Lung (tissue), 11 donors: ENCODE measurements at regions not wholly inside any gene's neighbourhood (a gene's known extent, or its start where the extent isn't known, plus 50 kb on each side); places are given as distances from the start of the nearest gene placed in this dataset.

ENCODE experiments used
- ATAC-seq: fragments of 200-7000 bp; cut with Tn5 transposase; one replicate; pipeline ENCODE4 v1.9.1; 2020; ENCODE audit warnings: moderate number of reproducible peaks; ENCODE audit not compliant: insufficient read depth, low FRiP score
- DNase-seq, 3 donors: peaks; one replicate each; pipeline ENCODE4 v3.0.0-alpha.2; 2013 to 2017
- H3K27ac ChIP-seq, 2 donors: one replicate each; pipeline ENCODE4 v1.5.1; 2013; ENCODE audit warnings: mild to moderate bottlenecking in 2 of 2, moderate library complexity in 2 of 2, control low read depth in 1 of 2, inconsistent platforms in 1 of 2, low read depth in 1 of 2, low read length in 1 of 2
- H3K27me3 ChIP-seq, 3 donors: one replicate each; pipeline ENCODE4 v1.5.1; 2013; ENCODE audit warnings: low read length in 2 of 3; ENCODE audit not compliant: control insufficient read depth in 3 of 3, insufficient read depth in 3 of 3
- H3K36me3 ChIP-seq, 4 donors: one replicate each; pipeline ENCODE4 v1.5.1; 2013; ENCODE audit warnings: low read length in 4 of 4, mild to moderate bottlenecking in 1 of 4, moderate library complexity in 1 of 4; ENCODE audit not compliant: control insufficient read depth in 4 of 4, insufficient read depth in 4 of 4
- H3K4me1 ChIP-seq, 5 donors: one replicate each; pipeline ENCODE4 v1.5.1; 2013; ENCODE audit warnings: low read length in 5 of 5, mild to moderate bottlenecking in 2 of 5, moderate library complexity in 1 of 5; ENCODE audit not compliant: control insufficient read depth in 5 of 5, insufficient read depth in 5 of 5
- H3K4me3 ChIP-seq: one replicate; pipeline ENCODE4 v1.5.1; 2013; ENCODE audit warnings: mild to moderate bottlenecking, control low read depth, moderate library complexity
- H3K9ac ChIP-seq, 2 donors: one replicate each; pipeline ENCODE4 v1.5.1; 2013; ENCODE audit warnings: low read length in 2 of 2, control low read depth in 1 of 2; ENCODE audit not compliant: insufficient read depth in 1 of 2
- H3K9me3 ChIP-seq, 4 donors: one replicate each; pipeline ENCODE4 v1.5.1; 2013; ENCODE audit warnings: low read length in 3 of 4, mild to moderate bottlenecking in 1 of 4, moderate library complexity in 1 of 4; ENCODE audit not compliant: control insufficient read depth in 4 of 4, insufficient read depth in 3 of 4
- WGBS, 2 donors: extraction: QIAGEN DNeasy Blood & Tissue Kit; methylation state at CpG; one replicate each; pipeline ENCODE4 v1.1.7; 2013; 5-methylcytosine and 5-hydroxymethylcytosine counted together
- TF ChIP-seq, protein P1 (sequence below): IDR thresholded peaks from 2 replicates; pipeline ENCODE4 v1.5.1; 2012; ENCODE audit warnings: mild to moderate bottlenecking; ENCODE audit errors: control extremely low read depth, extremely low read depth
- donor health status: control.
- donor health status: control.
- donor health status: Bipolar disorder and iron deficiency.
- donor health status: healthy.
- donor health status: DM: yes; HTN: yes; CAD: no.

DNA sequence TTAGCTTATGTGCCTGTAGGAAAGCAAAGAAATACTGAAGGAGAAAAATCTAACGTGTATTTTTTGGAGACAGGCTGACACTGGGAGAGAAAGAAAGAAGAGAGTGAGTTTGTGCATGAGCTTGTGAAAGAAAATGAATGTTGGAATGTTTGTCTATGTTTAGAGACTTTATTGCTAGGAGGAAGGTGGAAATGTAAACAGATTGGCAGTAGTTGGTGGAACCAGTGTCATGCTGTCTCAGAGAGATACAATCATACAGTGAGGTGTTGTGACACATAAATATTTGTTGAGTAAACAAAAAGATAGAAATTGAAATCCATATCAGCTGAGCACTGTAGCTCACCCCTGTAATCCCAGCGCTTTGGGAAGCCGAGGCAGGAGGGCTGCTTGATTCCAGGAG lies 222.2 kb upstream of the MEIS1 start:
- no peak overlapping the region for H3K4me3 ChIP-seq
- TF ChIP-seq, protein P1, sequence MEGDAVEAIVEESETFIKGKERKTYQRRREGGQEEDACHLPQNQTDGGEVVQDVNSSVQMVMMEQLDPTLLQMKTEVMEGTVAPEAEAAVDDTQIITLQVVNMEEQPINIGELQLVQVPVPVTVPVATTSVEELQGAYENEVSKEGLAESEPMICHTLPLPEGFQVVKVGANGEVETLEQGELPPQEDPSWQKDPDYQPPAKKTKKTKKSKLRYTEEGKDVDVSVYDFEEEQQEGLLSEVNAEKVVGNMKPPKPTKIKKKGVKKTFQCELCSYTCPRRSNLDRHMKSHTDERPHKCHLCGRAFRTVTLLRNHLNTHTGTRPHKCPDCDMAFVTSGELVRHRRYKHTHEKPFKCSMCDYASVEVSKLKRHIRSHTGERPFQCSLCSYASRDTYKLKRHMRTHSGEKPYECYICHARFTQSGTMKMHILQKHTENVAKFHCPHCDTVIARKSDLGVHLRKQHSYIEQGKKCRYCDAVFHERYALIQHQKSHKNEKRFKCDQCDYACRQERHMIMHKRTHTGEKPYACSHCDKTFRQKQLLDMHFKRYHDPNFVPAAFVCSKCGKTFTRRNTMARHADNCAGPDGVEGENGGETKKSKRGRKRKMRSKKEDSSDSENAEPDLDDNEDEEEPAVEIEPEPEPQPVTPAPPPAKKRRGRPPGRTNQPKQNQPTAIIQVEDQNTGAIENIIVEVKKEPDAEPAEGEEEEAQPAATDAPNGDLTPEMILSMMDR = no peak
- H3K27me3 ChIP-seq = peaks cover 0 to 3% (median 0%) of the 10 kb centered on the region in 3 donors
- H3K9me3 ChIP-seq = peaks cover 0 to 2% (median 0%) of the 10 kb centered on the region in 4 donors
- no peak for ATAC-seq
- H3K27ac ChIP-seq = no peak overlapping the region
- DNase-seq = peak in 1 of 3 donors; percentile 40
- H3K4me1 ChIP-seq = peaks cover 0 to 5% (median 0%) of the 10 kb centered on the region in 5 donors
- no peaks in the 10 kb centered on the region for H3K36me3 ChIP-seq
- no peak overlapping the region for H3K9ac ChIP-seq
- WGBS, 2 donors = 51 to 76% methylated on average over 3 of the region's 3 CpGs

DNA sequence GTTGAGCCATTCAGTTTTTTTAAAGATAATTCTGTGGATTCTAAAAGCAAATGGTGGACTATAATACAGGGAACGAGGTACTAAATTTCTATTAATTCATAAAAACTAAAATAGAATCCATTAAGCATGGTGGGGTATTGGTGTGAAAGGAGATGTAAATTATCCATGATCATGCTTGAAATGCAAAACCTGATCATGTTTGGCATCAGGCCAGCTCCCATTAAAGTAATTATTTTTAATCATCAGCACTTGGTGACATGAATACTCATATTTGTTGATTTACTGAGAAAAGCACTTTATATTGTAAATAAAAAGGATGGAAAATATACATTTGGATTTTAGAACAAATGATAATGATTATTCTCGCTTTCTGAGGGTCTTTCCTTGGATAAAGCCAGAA lies 232.3 kb upstream of the MEIS1 start:
- Histone ChIP-seq H3K27me3 (no peaks in the 10 kb centered on the region), H3K27ac (no peak overlapping the region), H3K9me3 (peaks cover 0 to 6% (median 0%) of the 10 kb centered on the region in 4 donors), H3K4me3 (no peak overlapping the region), H3K36me3 (no peaks in the 10 kb centered on the region), H3K9ac (no peak overlapping the region), H3K4me1 (no peaks in the 10 kb centered on the region)
- WGBS, 2 donors = 83 to 87% methylated on average over 2 of the region's 2 CpGs
- ATAC-seq = no peak
- DNase-seq = no peak
- TF ChIP-seq, protein P1 = no peak

DNA sequence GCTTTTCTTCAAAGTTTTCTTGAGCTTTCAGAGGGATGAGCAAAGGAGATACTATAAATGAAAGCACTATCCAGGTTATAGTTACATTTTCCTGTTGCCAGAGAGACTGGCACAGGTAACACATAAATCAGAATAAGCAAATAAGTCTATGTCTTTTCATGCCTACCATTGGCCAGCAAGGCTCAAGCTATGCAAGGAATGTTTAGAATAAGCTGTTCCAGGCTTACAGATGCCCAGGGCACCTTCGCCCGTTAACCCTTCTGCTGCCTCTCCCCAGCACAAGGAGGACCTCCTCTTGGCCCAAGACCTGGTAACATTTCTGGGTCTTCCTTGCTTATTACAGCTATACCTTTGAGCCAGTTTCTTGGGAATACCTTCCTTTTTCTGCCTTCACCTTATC lies 233.7 kb upstream of the MEIS1 start:
- ATAC-seq (no peak), DNase-seq (no peak)
- WGBS, 2 donors = 74 to 93% methylated on average over 2 of the region's 2 CpGs
- Histone ChIP-seq H3K27ac (no peak overlapping the region), H3K9me3 (peaks cover 0 to 5% (median 0%) of the 10 kb centered on the region in 4 donors), H3K4me1 (no peaks in the 10 kb centered on the region), H3K4me3 (no peak overlapping the region), H3K9ac (no peak overlapping the region), H3K36me3 (no peaks in the 10 kb centered on the region), H3K27me3 (no peaks in the 10 kb centered on the region)
- TF ChIP-seq, protein P1 = no peak

DNA sequence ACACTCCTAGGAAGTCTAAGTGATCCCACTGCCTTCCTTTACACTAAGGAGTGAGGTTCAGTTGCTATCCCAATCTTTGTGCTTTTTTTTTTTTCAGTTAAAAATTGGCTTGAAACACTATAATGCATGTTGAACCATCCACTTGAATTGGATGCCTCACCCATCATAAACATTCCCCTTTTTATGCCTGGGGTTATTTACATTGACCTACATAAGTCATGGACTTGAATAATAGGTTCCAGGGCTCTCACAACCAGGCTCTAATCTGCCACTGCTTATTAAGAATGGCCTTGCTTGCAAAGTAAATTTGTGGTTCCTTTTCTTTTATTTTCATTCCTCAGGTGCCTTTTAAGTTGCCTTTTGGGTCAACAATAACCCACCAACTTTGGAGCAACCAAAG lies 236.1 kb upstream of the MEIS1 start:
- TF ChIP-seq, protein P1 = no peak
- Histone ChIP-seq H3K4me1 (no peaks in the 10 kb centered on the region), H3K4me3 (no peak overlapping the region), H3K36me3 (no peaks in the 10 kb centered on the region), H3K27ac (no peak overlapping the region), H3K9me3 (peaks cover 0 to 2% (median 0%) of the 10 kb centered on the region in 4 donors), H3K9ac (no peak overlapping the region), H3K27me3 (no peaks in the 10 kb centered on the region)
- no peak for ATAC-seq
- DNase-seq = no peak
